ENCODE measurements at regions not wholly inside any gene's neighbourhood (a gene's known extent, or its start where the extent isn't known, plus 50 kb on each side); places are given as distances from the start of the nearest gene placed in this dataset.

GRCh38 chr1:81129366-81129765, 671.4 kb upstream of the ADGRL2 start:
- DNase-seq = no peak
- Histone ChIP-seq H3K36me3 (replicated peaks in 1 of 2) (no peaks in the 10 kb centered on the region), H3K4me3 (no peak overlapping the region), H3K27me3 (no peaks in the 10 kb centered on the region), H3K9me3 (replicated peaks in 1 of 3) (no peaks in the 10 kb centered on the region), H3K27ac (no peak overlapping the region), H3K4me1 (replicated peaks in 1 of 2) (no peaks in the 10 kb centered on the region)
- intact Hi-C loops (cut with DNase I) = no loop called here
- no peak for TF ChIP-seq POLR2A (IDR thresholded peaks at IDR 0.05)
- no peak for TF ChIP-seq CTCF (IDR thresholded peaks at IDR 0.05)
- 71 to 79% (median 76%) methylated on average over 4 of the region's 4 CpGs for WGBS, 4 donors

- WGBS, 4 donors = 92 to 99% (median 94%) methylated on average over 1 of the region's 1 CpG
- no peaks in the 10 kb centered on the region for H3K9me3 ChIP-seq (replicated peaks in 1 of 3)
- no peak overlapping the region for H3K4me3 ChIP-seq
- no peak overlapping the region for H3K27ac ChIP-seq
- H3K36me3 ChIP-seq (replicated peaks in 1 of 2) = no peaks in the 10 kb centered on the region
- intact Hi-C loops (cut with DNase I) = no loop called here
- no peaks in the 10 kb centered on the region for H3K27me3 ChIP-seq
- no peaks in the 10 kb centered on the region for H3K4me1 ChIP-seq (replicated peaks in 1 of 2)
- DNase-seq = no peak
- no peak for TF ChIP-seq POLR2A (IDR thresholded peaks at IDR 0.05)
- TF ChIP-seq CTCF (IDR thresholded peaks at IDR 0.05) = no peak
Observed at GRCh38 chr1:81128079-81128478, 672.7 kb upstream of the ADGRL2 start.

DNA sequence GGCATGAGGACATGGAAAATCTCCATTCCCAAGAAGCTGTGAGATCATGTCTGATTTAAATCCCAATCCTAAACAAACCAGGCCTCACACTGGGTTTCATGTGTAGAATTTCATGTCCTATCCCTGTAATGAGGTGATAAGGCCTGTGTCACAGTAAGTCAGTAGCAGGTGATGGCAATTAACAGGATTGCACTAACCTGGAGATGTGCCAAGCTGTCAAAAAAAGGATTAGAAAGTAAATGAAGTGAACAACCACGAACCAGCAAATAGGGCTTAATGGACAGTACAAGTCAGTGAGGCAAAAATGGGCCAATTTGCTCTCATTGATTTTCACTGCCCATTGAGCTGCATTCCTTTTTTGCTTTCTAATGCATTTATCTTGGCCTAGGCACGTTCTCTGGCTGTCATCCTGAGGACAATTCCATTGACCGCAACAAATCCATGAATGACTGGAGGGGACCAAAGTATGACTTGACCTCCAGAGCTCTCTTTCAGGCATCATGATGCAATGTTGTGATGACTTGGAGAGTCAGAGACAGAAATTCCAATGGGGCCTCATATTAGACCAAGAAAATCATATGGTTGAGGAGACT, 673.6 kb upstream of the ADGRL2 start:
- no peak overlapping the region for H3K27ac ChIP-seq
- 61 to 71% (median 69%) methylated on average over 3 of the region's 3 CpGs for WGBS, 4 donors
- TF ChIP-seq POLR2A (IDR thresholded peaks at IDR 0.05) (no peak), CTCF (IDR thresholded peaks at IDR 0.05) (no peak)

DNA sequence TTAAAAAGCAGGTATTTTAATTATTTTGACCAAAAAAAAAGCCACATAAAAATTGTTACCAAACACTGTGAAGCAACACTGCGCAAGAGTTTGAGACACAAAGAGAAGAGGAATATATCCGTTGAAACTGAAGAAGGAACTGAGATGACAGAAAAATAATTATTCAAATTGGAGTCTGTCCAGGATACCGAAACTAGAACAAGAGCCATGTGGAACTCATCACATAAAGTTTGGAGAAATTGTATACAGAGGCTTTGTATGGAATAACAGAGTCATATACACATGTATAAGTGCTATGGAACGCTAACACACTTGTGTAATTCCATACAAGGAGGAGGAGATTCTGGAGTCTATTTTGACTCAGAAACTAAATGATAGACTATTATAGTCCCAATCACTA, 675.1 kb upstream of the ADGRL2 start:
- Histone ChIP-seq H3K4me3 (no peak overlapping the region), H3K9me3 (replicated peaks in 1 of 3) (no peaks in the 10 kb centered on the region), H3K4me1 (replicated peaks in 1 of 2) (no peaks in the 10 kb centered on the region), H3K27me3 (no peaks in the 10 kb centered on the region), H3K36me3 (replicated peaks in 1 of 2) (no peaks in the 10 kb centered on the region), H3K27ac (no peak overlapping the region)
- DNase-seq = no peak
- whole genome bisulfite sequencing, 4 donors = 69 to 73% (median 72%) methylated on average over 4 of the region's 4 CpGs
- TF ChIP-seq POLR2A (IDR thresholded peaks at IDR 0.05) = no peak
- TF ChIP-seq CTCF (IDR thresholded peaks at IDR 0.05) = no peak
- intact Hi-C loops (cut with DNase I) = no loop called here

More for the DNA sequence above, 673.6 kb upstream of the ADGRL2 start:
- no peak overlapping the region for H3K4me3 ChIP-seq
- H3K27me3 ChIP-seq = no peaks in the 10 kb centered on the region
- no peaks in the 10 kb centered on the region for H3K9me3 ChIP-seq (replicated peaks in 1 of 3)
- intact Hi-C loops (cut with DNase I) = no loop called here
- H3K36me3 ChIP-seq (replicated peaks in 1 of 2) = no peaks in the 10 kb centered on the region
- no peaks in the 10 kb centered on the region for H3K4me1 ChIP-seq (replicated peaks in 1 of 2)
- no peak for DNase-seq

All from adrenal gland (tissue), 9 donors.